Neuronal stem cell (in vitro differentiated cells): ENCODE measurements at regions not wholly inside any gene's neighbourhood (a gene's known extent, or its start where the extent isn't known, plus 50 kb on each side); places are given as distances from the start of the nearest gene placed in this dataset.
A peak's percentile ranks its signal among the peaks of the same experiment; 100 is the strongest.

Source experiments
- DNase-seq: peaks from one replicate; pipeline ENCODE4 v3.0.0-alpha.2; 2013; ENCODE audit warnings: low spot score
- H2AFZ ChIP-seq: one replicate; pipeline ENCODE4 v1.6.1; 2013; ENCODE audit warnings: mild to moderate bottlenecking, low read length, inconsistent platforms
- H2AK5ac ChIP-seq: 2 replicates; pipeline ENCODE4 v1.6.1; 2013; ENCODE audit warnings: low read depth, mild to moderate bottlenecking, inconsistent platforms, low read length, moderate library complexity, mixed read lengths
- H2BK120ac ChIP-seq: 2 replicates; pipeline ENCODE4 v1.6.1; 2013; ENCODE audit warnings: low read depth, mild to moderate bottlenecking, inconsistent platforms, low read length, moderate library complexity, mixed read lengths
- H2BK12ac ChIP-seq: one replicate; pipeline ENCODE4 v1.6.1; 2013; ENCODE audit warnings: low read length, inconsistent platforms
- H2BK15ac ChIP-seq: 2 replicates; pipeline ENCODE4 v1.6.1; 2013; ENCODE audit warnings: mild to moderate bottlenecking, low read length, inconsistent platforms, mixed read lengths
- H2BK5ac ChIP-seq: one replicate; pipeline ENCODE4 v1.6.1; 2013; ENCODE audit warnings: inconsistent platforms, mild to moderate bottlenecking, low read length, moderate library complexity
- H3K14ac ChIP-seq: one replicate; pipeline ENCODE4 v1.6.1; 2013; ENCODE audit warnings: low read length, inconsistent platforms
- H3K18ac ChIP-seq: 2 replicates; pipeline ENCODE4 v1.6.1; 2013; ENCODE audit warnings: low read length, inconsistent platforms
- H3K23ac ChIP-seq: 2 replicates; pipeline ENCODE4 v1.6.1; 2013; ENCODE audit warnings: low read depth, mild to moderate bottlenecking, mixed read lengths, low read length, inconsistent platforms; ENCODE audit not compliant: poor library complexity
- H3K27ac ChIP-seq: replicated peaks from 3 replicates; pipeline ENCODE4 v1.5.1; 2013; ENCODE audit warnings: low read length, inconsistent platforms
- H3K27me3 ChIP-seq, 3 experiments: 2 replicates each; pipeline ENCODE4 v1.6.1; 2013; ENCODE audit warnings: low read length in 3 of 3, mild to moderate bottlenecking in 2 of 3, inconsistent platforms in 1 of 3, low read depth in 1 of 3, mixed read lengths in 1 of 3, moderate library complexity in 1 of 3; ENCODE audit not compliant: control insufficient read depth in 3 of 3, insufficient read depth in 3 of 3
- H3K36me3 ChIP-seq, 2 donors: replicated peaks in 1 of 2; 2 replicates each; pipeline ENCODE4 v1.6.1; 2013; ENCODE audit warnings: low read length in 2 of 2; ENCODE audit not compliant: control insufficient read depth in 2 of 2, insufficient read depth in 2 of 2
- H3K4ac ChIP-seq: 2 replicates; pipeline ENCODE4 v1.6.1; 2013; ENCODE audit warnings: inconsistent platforms, mild to moderate bottlenecking, low read length, moderate library complexity
- H3K4me1 ChIP-seq, 2 donors: 1 replicate in 1 of 2; 2 replicates in 1 of 2; pipeline ENCODE4 v1.6.1; 2013; ENCODE audit warnings: low read length in 2 of 2, low read depth in 1 of 2; ENCODE audit not compliant: control insufficient read depth in 2 of 2, insufficient read depth in 1 of 2
- H3K4me2 ChIP-seq: one replicate; pipeline ENCODE4 v1.6.1; 2013; ENCODE audit warnings: mild to moderate bottlenecking, low read length, inconsistent platforms; ENCODE audit not compliant: insufficient read depth, poor library complexity, severe bottlenecking
- H3K4me3 ChIP-seq, 2 donors: 2 replicates each; pipeline ENCODE4 v1.5.1; 2013; ENCODE audit warnings: low read length in 2 of 2, mild to moderate bottlenecking in 2 of 2, inconsistent platforms in 1 of 2, moderate library complexity in 1 of 2
- H3K79me1 ChIP-seq: one replicate; pipeline ENCODE4 v1.6.1; 2013; ENCODE audit warnings: low read depth, mild to moderate bottlenecking, inconsistent platforms, low read length, moderate library complexity
- H3K9ac ChIP-seq: one replicate; pipeline ENCODE4 v1.6.1; 2013; ENCODE audit warnings: mild to moderate bottlenecking, low read depth, low read length, inconsistent platforms; ENCODE audit not compliant: poor library complexity
- H3K9me3 ChIP-seq, 2 donors: replicated peaks in 1 of 2; 2 replicates each; pipeline versions ENCODE3 to v1.6.1; 2013; ENCODE audit warnings: low read length in 2 of 2, mild to moderate bottlenecking in 2 of 2, inconsistent platforms in 1 of 2, low read depth in 1 of 2, mixed read lengths in 1 of 2, moderate library complexity in 1 of 2; ENCODE audit not compliant: control insufficient read depth in 2 of 2, insufficient read depth in 1 of 2
- H4K8ac ChIP-seq: one replicate; pipeline ENCODE4 v1.6.1; 2013; ENCODE audit warnings: low read depth, mild to moderate bottlenecking, inconsistent platforms, low read length, moderate library complexity
- H4K91ac ChIP-seq: one replicate; pipeline ENCODE4 v1.6.1; 2013; ENCODE audit warnings: low read length, low read depth, mild to moderate bottlenecking, inconsistent platforms; ENCODE audit not compliant: poor library complexity
- WGBS, 2 donors: extraction: QIAGEN DNeasy Blood & Tissue Kit; methylation state at CpG; one replicate each; pipeline ENCODE4 v1.1.7; 2013; ENCODE audit warnings: missing lambda C conversion rate in 2 of 2, mixed read lengths in 1 of 2; ENCODE audit not compliant: insufficient read length in 2 of 2, insufficient replicate concordance in 1 of 2; ENCODE audit errors: extremely low coverage in 2 of 2; 5-methylcytosine and 5-hydroxymethylcytosine counted together

DNA sequence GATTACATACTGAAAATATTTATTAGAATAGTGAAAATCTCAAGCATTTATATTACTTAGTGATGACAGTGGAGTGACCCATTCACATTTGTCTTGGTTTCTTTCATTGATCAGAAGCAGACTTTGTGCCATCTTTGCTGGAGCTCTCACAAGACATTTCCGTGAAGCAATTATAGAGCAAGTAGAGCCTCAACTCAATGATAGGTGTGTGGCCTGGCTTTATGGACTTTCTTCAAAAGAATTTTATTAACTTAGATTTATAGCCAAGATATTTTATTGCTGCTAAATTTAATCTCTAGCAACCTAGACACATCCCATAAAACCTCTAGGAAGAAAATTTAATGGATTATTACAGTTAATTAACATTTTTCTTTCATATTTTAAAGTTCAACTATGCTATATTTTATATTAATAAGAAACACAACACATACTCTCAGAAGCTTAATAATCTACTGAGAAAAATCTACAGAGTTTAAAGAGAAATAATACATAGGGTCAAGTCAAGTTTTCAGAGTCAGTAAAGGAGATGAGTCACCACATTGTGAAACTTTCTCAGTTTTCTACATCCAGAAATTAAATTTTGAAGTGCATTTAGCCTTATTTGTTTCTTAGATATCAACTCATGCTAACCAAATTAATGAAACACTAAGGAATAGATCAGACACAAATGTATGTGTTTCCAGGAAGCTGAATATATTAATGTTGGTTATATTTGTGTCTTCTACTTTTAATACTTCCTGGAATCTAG lies 160.5 kb downstream of the LACC1 start:
- no peak for DNase-seq
- no peak overlapping the region for H3K4ac ChIP-seq
- H3K4me3 ChIP-seq, result no peak overlapping the region
- peaks cover 6 to 12% of the 10 kb centered on the region in 2 donors for H3K4me1 ChIP-seq
- H3K27ac ChIP-seq, result no peak overlapping the region
- H3K23ac ChIP-seq, result no peak overlapping the region
- no peak overlapping the region for H2AK5ac ChIP-seq
- H4K8ac ChIP-seq, result no peak overlapping the region
- no peak overlapping the region for H3K14ac ChIP-seq
- H2BK5ac ChIP-seq, result no peak overlapping the region
- H2AFZ ChIP-seq, result no peak overlapping the region
- no peak overlapping the region for H3K18ac ChIP-seq
- no peak overlapping the region for H3K4me2 ChIP-seq
- no peak overlapping the region for H2BK15ac ChIP-seq
- no peaks in the 10 kb centered on the region for H3K36me3 ChIP-seq
- H3K9ac ChIP-seq, result no peak overlapping the region
- no peaks in the 10 kb centered on the region for H3K27me3 ChIP-seq
- no peak overlapping the region for H4K91ac ChIP-seq
- H2BK120ac ChIP-seq, result no peak overlapping the region
- H2BK12ac ChIP-seq, result no peak overlapping the region
- no peaks in the 10 kb centered on the region for H3K79me1 ChIP-seq
- WGBS, 2 donors, result no CpG with 5 or more reads among the region's 1 CpG
- no peaks in the 10 kb centered on the region for H3K9me3 ChIP-seq

- Histone ChIP-seq H3K14ac (no peak overlapping the region), H3K36me3 (no peaks in the 10 kb centered on the region), H3K4me3 (no peak overlapping the region), H3K18ac (no peak overlapping the region), H3K27me3 (no peaks in the 10 kb centered on the region), H2AK5ac (no peak overlapping the region), H3K79me1 (no peaks in the 10 kb centered on the region), H3K4me2 (no peak overlapping the region), H3K4me1 (peaks cover 9 to 15% of the 10 kb centered on the region in 2 donors), H3K9ac (no peak overlapping the region), H4K91ac (no peak overlapping the region), H2BK12ac (no peak overlapping the region), H2BK15ac (no peak overlapping the region), H2BK5ac (no peak overlapping the region), H3K4ac (no peak overlapping the region), H2AFZ (no peak overlapping the region), H3K23ac (no peak overlapping the region), H3K9me3 (no peaks in the 10 kb centered on the region), H4K8ac (no peak overlapping the region), H3K27ac (no peak overlapping the region), H2BK120ac (no peak overlapping the region)
- no peak for DNase-seq
Measured at GRCh38 chr13:44040818-44041100, 161.1 kb downstream of the LACC1 start.

DNA sequence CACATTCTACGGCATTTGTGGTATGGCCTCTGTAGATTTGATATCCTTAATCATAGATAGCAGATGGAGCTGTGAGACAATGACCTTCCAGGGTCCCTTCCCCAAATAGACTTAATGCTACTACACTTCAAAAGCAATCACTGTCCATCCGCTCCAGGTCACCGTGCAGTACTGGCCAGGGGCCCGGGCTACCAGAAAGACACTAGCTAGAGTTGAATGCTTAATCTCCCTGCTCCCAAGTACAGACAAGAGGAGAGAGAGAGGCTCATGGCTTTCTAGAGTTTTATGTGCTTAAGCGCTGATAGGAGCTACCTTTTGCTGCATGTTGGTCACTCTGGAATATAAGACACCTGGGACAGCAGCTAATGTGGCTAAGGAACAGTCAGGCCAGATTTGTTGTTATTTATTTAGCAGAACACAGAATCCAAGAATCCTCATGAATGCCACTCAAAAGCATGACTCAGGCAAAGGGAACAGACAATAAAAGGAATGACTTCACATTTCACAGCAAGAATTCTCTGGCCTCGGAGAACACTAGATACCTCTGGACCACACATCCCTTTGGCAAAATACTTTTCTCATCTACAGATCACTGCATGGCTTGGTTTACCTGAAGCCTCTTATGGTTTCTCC lies 165.0 kb downstream of the LACC1 start:
- no peak overlapping the region for H2BK15ac ChIP-seq
- H3K4me1 ChIP-seq, result peaks cover 15 to 19% of the 10 kb centered on the region in 2 donors
- no peak overlapping the region for H3K4me3 ChIP-seq
- H3K9ac ChIP-seq, result no peak overlapping the region
- no peak overlapping the region for H4K8ac ChIP-seq
- no peak overlapping the region for H2BK5ac ChIP-seq
- H3K27me3 ChIP-seq, result no peaks in the 10 kb centered on the region
- H3K36me3 ChIP-seq, result no peaks in the 10 kb centered on the region
- H2AFZ ChIP-seq, result peak overlapping the region; percentile 77
- H3K4ac ChIP-seq, result no peak overlapping the region
- no peak overlapping the region for H2BK120ac ChIP-seq
- H2BK12ac ChIP-seq, result no peak overlapping the region
- no peaks in the 10 kb centered on the region for H3K79me1 ChIP-seq
- no peak overlapping the region for H3K18ac ChIP-seq
- H3K27ac ChIP-seq, result no peak overlapping the region
- H3K9me3 ChIP-seq, result no peaks in the 10 kb centered on the region
- no peak overlapping the region for H2AK5ac ChIP-seq
- H4K91ac ChIP-seq, result no peak overlapping the region
- no peak for DNase-seq
- no CpG with 5 or more reads among the region's 6 CpGs for WGBS, 2 donors
- H3K4me2 ChIP-seq, result no peak overlapping the region
- H3K23ac ChIP-seq, result no peak overlapping the region
- no peak overlapping the region for H3K14ac ChIP-seq

GRCh38 chr13:44045180-44045562 lies 165.5 kb downstream of the LACC1 start:
- Histone ChIP-seq H2BK5ac (no peak overlapping the region), H3K79me1 (no peaks in the 10 kb centered on the region), H4K8ac (no peak overlapping the region), H3K18ac (no peak overlapping the region), H4K91ac (no peak overlapping the region), H3K14ac (no peak overlapping the region), H3K27me3 (no peaks in the 10 kb centered on the region), H2BK12ac (no peak overlapping the region), H3K4me1 (peaks cover 15 to 21% of the 10 kb centered on the region in 2 donors), H2BK15ac (no peak overlapping the region), H3K36me3 (no peaks in the 10 kb centered on the region), H3K23ac (no peak overlapping the region), H2BK120ac (no peak overlapping the region), H3K4ac (no peak overlapping the region), H3K9ac (no peak overlapping the region), H3K27ac (no peak overlapping the region), H3K4me3 (no peak overlapping the region), H3K4me2 (no peak overlapping the region), H2AFZ (peak overlapping the region; percentile 77), H2AK5ac (no peak overlapping the region), H3K9me3 (no peaks in the 10 kb centered on the region)
- DNase-seq, result no peak
- WGBS, 2 donors, result no CpG with 5 or more reads among the region's 3 CpGs
